MM.1S (cell line): ENCODE measurements at regions not wholly inside any gene's neighbourhood (a gene's known extent, or its start where the extent isn't known, plus 50 kb on each side); places are given as distances from the start of the nearest gene placed in this dataset.

Experiments
- DNase-seq: peaks from one replicate; pipeline ENCODE4 v3.0.0-alpha.2; 2015
- H2AFZ ChIP-seq: fragments of 300-600 bp; sonication (generic); 2 replicates; pipeline ENCODE4 v1.6.0; 2016; ENCODE audit warnings: antibody characterized with exemption, low read length
- H3F3A ChIP-seq: fragments of 300-600 bp; sonication (generic); 2 replicates; pipeline ENCODE4 v1.6.1; 2016; ENCODE audit warnings: mild to moderate bottlenecking, antibody characterized with exemption, low read length, moderate library complexity, mixed read lengths; ENCODE audit not compliant: insufficient read depth
- H3K27ac ChIP-seq: fragments of 300-600 bp; sonication (generic); 2 replicates; pipeline ENCODE4 v1.5.1; 2016; ENCODE audit warnings: mild to moderate bottlenecking, low read length
- H3K27me3 ChIP-seq: fragments of 300-600 bp; sonication (generic); replicated peaks from 2 replicates; pipeline ENCODE4 v1.6.0; 2016; ENCODE audit warnings: low read length; ENCODE audit not compliant: insufficient read depth
- H3K36me3 ChIP-seq: fragments of 300-600 bp; sonication (generic); replicated peaks from 2 replicates; pipeline ENCODE4 v1.6.1; 2016; ENCODE audit warnings: mild to moderate bottlenecking, low read length, mixed read lengths; ENCODE audit not compliant: insufficient read depth
- H3K4me1 ChIP-seq: fragments of 300-600 bp; sonication (generic); 2 replicates; pipeline ENCODE4 v1.6.1; 2016; ENCODE audit warnings: low read length, mixed read lengths
- H3K4me2 ChIP-seq: fragments of 300-600 bp; sonication (generic); 2 replicates; pipeline ENCODE4 v1.6.0; 2016; ENCODE audit warnings: low read depth, low read length
- H3K4me3 ChIP-seq: fragments of 300-600 bp; sonication (generic); 2 replicates; pipeline ENCODE4 v1.5.1; 2016; ENCODE audit warnings: low read length, mixed read lengths
- H3K79me2 ChIP-seq: fragments of 300-600 bp; sonication (generic); 2 replicates; pipeline ENCODE4 v1.6.1; 2016; ENCODE audit warnings: mixed run types, low read length, mixed read lengths
- H3K9ac ChIP-seq: fragments of 300-600 bp; sonication (generic); 2 replicates; pipeline ENCODE4 v1.6.1; 2016; ENCODE audit warnings: low read length, mixed read lengths
- H3K9me2 ChIP-seq: fragments of 300-600 bp; sonication (generic); replicated peaks from 2 replicates; pipeline ENCODE4 v1.6.1; 2016; ENCODE audit warnings: mild to moderate bottlenecking, low read length, mixed read lengths; ENCODE audit not compliant: insufficient read depth
- H3K9me3 ChIP-seq: fragments of 300-600 bp; sonication (generic); replicated peaks from 2 replicates; pipeline ENCODE4 v1.6.1; 2016; ENCODE audit warnings: mild to moderate bottlenecking, low read length, mixed read lengths; ENCODE audit not compliant: insufficient read depth
- H4K20me1 ChIP-seq: fragments of 300-600 bp; sonication (generic); 2 replicates; pipeline ENCODE4 v1.6.1; 2016; ENCODE audit warnings: mild to moderate bottlenecking, low read length, moderate library complexity, mixed read lengths; ENCODE audit not compliant: insufficient read depth
- EZH2 ChIP-seq: fragments of 300-600 bp; sonication (generic); optimal IDR thresholded peaks from 2 replicates; pipeline ENCODE3; 2017; ENCODE audit warnings: low read depth, mild to moderate bottlenecking, antibody characterized with exemption, low read length, mixed read lengths
- EZH2phosphoT487 ChIP-seq: fragments of 300-600 bp; sonication (generic); IDR thresholded peaks from 2 replicates; pipeline ENCODE4 v1.6.1; 2018; ENCODE audit warnings: antibody characterized with exemption, low read length
- TF ChIP-seq, protein P1 (sequence below): fragments of 300-600 bp; sonication (generic); IDR thresholded peaks from 2 replicates; pipeline ENCODE4 v1.5.1; 2016; ENCODE audit warnings: antibody characterized with exemption, low read length, mixed read lengths

DNA sequence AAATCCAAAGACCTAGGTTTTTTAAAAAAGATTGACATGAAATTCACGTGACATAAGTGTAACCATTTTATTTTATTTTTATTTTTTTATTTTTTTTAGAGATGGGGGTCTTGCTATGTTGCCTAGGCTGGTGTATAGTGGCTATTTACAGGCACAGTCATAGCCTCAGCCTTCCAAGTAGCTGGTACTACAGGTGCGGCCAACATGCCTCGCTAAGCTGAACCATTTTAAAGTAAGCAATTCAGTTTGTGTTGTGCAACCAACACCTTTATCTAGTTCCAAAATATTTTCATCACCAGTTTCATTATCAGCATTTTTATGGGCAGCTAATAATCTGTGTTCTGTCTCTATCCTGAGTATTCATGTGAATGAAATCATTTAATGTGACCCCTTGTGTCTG lies 107.5 kb upstream of the ENPEP start:
- Histone ChIP-seq H3K79me2 (no peaks in the 10 kb centered on the region), H2AFZ (no peak overlapping the region), H3K9me2 (no peaks in the 10 kb centered on the region), H3K36me3 (no peaks in the 10 kb centered on the region), H3K27ac (no peak overlapping the region), H3K9me3 (no peaks in the 10 kb centered on the region), H3F3A (no peaks in the 10 kb centered on the region), H3K4me1 (no peaks in the 10 kb centered on the region), H3K27me3 (no peaks in the 10 kb centered on the region), H4K20me1 (no peaks in the 10 kb centered on the region), H3K9ac (no peak overlapping the region), H3K4me3 (no peak overlapping the region), H3K4me2 (no peak overlapping the region)
- DNase-seq: no peak
- TF ChIP-seq EZH2phosphoT487 (no peak), EZH2 (no peak)
- TF ChIP-seq, protein P1, sequence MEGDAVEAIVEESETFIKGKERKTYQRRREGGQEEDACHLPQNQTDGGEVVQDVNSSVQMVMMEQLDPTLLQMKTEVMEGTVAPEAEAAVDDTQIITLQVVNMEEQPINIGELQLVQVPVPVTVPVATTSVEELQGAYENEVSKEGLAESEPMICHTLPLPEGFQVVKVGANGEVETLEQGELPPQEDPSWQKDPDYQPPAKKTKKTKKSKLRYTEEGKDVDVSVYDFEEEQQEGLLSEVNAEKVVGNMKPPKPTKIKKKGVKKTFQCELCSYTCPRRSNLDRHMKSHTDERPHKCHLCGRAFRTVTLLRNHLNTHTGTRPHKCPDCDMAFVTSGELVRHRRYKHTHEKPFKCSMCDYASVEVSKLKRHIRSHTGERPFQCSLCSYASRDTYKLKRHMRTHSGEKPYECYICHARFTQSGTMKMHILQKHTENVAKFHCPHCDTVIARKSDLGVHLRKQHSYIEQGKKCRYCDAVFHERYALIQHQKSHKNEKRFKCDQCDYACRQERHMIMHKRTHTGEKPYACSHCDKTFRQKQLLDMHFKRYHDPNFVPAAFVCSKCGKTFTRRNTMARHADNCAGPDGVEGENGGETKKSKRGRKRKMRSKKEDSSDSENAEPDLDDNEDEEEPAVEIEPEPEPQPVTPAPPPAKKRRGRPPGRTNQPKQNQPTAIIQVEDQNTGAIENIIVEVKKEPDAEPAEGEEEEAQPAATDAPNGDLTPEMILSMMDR: no peak

DNA sequence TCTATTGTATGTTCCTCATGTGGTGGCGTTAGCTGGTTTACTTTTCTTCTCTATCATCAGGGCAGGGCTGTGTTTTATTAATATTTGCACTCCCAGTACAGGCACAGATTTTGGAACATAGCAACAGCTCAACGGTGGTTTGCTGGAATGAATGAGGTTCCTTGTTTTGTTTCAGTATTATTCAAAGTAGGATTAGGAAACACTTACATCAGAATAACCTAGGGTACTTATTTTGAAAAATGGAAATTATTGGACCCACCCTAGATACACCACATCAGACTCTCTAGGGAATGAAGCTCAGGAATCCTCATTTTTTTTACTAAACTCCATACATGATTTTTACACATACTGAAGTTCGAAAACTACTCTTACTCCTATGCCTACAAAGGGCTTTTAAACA lies 108.8 kb upstream of the ENPEP start:
- Histone ChIP-seq H3K27ac (no peak overlapping the region), H3K4me2 (no peak overlapping the region), H3K79me2 (no peaks in the 10 kb centered on the region), H3K4me1 (no peaks in the 10 kb centered on the region), H3K9ac (no peak overlapping the region), H3K4me3 (no peak overlapping the region), H3K27me3 (no peaks in the 10 kb centered on the region), H3K36me3 (no peaks in the 10 kb centered on the region), H3F3A (no peaks in the 10 kb centered on the region), H4K20me1 (no peaks in the 10 kb centered on the region), H2AFZ (no peak overlapping the region), H3K9me2 (no peaks in the 10 kb centered on the region), H3K9me3 (no peaks in the 10 kb centered on the region)
- DNase-seq: no peak
- TF ChIP-seq EZH2: no peak
- TF ChIP-seq EZH2phosphoT487: no peak
- TF ChIP-seq, protein P1: no peak

DNA sequence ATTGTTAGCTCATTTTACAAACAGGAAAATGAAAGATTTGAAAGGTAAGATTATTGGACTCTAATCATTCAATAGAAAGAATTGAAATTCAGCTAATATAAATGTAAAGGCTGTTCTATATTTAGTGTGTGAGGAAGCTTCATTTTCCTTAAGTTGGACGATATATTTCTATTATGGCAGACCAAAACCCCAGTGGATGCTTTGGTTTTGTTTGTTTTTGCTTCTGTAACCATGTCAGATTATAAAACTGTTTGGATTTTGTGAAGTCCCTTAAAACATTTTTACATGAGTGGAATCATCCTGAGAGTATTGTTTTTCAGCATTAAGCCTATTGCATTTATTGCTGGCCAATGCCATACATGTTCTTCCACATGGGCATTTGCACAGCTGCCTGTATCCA lies 110.2 kb upstream of the ENPEP start:
- DNase-seq: no peak
- H4K20me1 ChIP-seq: no peaks in the 10 kb centered on the region
- H3K4me1 ChIP-seq: no peaks in the 10 kb centered on the region
- no peaks in the 10 kb centered on the region for H3F3A ChIP-seq
- H3K79me2 ChIP-seq: no peaks in the 10 kb centered on the region
- no peaks in the 10 kb centered on the region for H3K9me3 ChIP-seq
- no peaks in the 10 kb centered on the region for H3K36me3 ChIP-seq
- no peak overlapping the region for H3K4me2 ChIP-seq
- H3K4me3 ChIP-seq: no peak overlapping the region
- H2AFZ ChIP-seq: no peak overlapping the region
- TF ChIP-seq EZH2 (no peak), EZH2phosphoT487 (no peak)
- H3K9ac ChIP-seq: no peak overlapping the region
- H3K9me2 ChIP-seq: no peaks in the 10 kb centered on the region
- H3K27me3 ChIP-seq: no peaks in the 10 kb centered on the region
- H3K27ac ChIP-seq: no peak overlapping the region

DNA sequence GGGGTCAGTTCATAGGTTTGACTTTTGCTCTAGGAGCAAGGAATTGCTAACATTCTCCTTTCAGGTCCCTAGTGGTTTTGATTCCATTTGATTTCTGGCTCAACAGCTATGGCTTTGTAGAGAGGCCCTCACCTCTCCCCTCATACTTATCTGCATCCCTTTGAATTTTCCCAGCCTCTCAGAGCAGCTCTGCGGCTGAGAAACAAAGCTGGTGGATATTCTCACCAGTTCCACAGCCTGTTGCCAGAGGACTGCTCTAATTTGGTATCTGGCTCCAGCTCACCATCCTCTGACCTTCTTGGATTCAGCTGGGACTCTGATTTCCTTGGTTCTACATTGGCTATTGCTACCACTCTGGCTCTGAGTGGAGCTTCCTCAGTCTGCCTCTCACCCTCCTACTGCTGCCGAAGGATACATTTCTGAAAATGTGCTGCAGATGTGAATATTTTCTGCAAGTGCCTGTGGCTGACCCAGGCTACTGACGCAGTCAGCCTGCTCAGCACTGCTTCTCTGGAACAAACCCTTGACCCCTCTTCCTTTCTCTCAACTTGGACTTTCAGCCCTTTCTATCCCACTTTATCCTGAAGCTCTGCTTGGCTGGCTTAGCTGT lies 110.9 kb upstream of the ENPEP start:
- H3K9ac ChIP-seq: no peak overlapping the region
- H3K79me2 ChIP-seq: no peaks in the 10 kb centered on the region
- no peak overlapping the region for H3K27ac ChIP-seq
- no peak overlapping the region for H3K4me2 ChIP-seq
- H3K4me3 ChIP-seq: no peak overlapping the region
- no peaks in the 10 kb centered on the region for H3K9me2 ChIP-seq
- no peak for DNase-seq
- no peak overlapping the region for H2AFZ ChIP-seq
- no peaks in the 10 kb centered on the region for H3K4me1 ChIP-seq
- H3F3A ChIP-seq: no peaks in the 10 kb centered on the region
- H4K20me1 ChIP-seq: no peaks in the 10 kb centered on the region
- TF ChIP-seq, protein P1: no peak
- TF ChIP-seq EZH2 (no peak), EZH2phosphoT487 (no peak)
- no peaks in the 10 kb centered on the region for H3K27me3 ChIP-seq
- H3K9me3 ChIP-seq: no peaks in the 10 kb centered on the region
- H3K36me3 ChIP-seq: no peaks in the 10 kb centered on the region
